ENCODE measurements at regions not wholly inside any gene's neighbourhood (a gene's known extent, or its start where the extent isn't known, plus 50 kb on each side); places are given as distances from the start of the nearest gene placed in this dataset.
"Not testable (repeated sequence)": the region's sequence is repeated elsewhere in the genome, so short reads cannot be mapped to it uniquely, and the experiment has no call there.

DNA sequence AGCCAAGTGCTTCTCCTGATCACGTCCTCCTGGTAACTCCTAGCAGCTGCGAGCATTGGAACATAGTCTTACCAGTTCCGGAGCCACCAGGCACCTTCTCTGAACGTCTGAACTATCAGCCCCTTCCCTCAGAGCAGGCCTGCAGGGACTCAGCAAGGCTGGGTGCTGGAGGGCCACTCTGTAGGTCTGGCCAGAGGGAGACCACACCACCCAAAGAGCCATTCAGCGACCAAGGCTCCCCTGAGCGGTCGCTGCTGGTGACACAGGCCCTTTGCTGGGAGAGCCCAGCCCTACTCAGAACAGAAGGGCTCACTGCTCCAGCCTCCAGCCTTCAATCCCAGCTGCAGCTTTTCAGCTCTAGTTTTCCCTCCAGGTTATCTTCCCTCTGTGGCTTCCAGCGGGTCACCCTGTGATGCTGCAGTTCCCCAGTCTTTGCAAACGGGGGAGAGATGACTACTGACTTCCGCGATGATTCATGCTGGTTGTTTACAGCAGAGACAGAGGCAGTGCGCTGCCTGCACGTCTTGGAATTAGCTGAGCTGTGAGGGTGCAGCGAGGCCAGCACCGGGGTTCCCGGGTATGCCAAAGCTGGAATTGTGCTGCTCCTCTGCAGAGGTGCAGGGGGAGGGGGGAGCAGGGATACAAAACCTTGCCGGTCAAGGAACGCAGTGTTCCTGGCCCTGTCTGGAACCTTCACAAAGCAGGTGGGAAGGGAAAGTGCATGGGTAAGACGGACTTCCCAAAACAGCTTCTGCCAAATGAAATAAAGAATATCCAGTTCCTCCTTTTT lies 161.4 kb downstream of the LY86 start:
- DNase-seq (ENCODE audit: low read depth), result no peak

DNA sequence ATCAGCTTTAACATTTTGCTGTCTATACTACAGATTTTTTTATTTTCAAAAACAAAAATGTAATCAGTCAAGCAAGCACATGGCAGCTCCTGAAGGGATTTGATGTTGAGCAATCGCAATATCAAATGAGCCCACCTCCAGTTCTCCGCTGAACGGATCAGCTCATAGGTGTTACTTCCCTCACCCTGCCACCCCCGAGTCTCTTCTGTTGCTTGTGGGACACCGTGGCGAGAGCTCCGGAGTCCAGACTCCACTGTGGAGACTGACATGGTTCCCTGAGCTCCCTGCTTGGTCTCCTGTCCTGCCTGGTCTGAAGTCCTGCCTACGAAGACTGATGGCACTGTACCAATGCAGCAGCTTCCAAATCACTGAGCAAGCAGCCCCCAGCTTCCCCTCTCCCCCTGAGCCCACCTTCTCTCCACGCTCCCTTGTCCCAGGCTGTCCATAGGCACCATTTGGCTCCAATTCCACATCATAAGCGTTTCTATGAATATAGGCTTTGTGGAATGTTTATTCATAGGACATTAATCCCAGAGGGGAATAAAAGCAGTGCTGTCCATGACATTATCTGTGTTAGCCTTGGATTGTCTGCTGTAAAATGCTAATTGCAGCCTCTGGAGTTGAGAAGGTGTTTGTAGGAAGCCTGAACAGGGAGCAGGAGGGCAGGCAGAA lies 162.2 kb downstream of the LY86 start:
- DNase-seq (ENCODE audit: low read depth), result no peak

DNA sequence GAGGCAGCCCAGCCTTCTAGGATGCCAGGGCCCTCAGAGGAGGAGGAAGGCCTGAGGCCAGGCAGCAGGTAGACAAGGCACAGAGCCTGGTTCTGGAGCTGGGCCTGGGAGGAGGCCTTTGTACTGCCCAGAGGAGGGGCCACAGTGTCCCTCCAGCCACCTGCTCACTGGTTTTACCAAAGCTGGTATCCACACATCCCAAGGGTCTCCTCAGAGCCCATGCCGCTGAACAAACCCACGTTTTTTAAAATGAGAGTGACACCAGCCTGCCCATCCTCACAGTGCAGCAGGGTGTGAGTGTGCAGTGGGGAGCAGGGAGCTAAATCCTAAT lies 162.7 kb downstream of the LY86 start:
- DNase-seq (ENCODE audit: low read depth), result no peak

DNA sequence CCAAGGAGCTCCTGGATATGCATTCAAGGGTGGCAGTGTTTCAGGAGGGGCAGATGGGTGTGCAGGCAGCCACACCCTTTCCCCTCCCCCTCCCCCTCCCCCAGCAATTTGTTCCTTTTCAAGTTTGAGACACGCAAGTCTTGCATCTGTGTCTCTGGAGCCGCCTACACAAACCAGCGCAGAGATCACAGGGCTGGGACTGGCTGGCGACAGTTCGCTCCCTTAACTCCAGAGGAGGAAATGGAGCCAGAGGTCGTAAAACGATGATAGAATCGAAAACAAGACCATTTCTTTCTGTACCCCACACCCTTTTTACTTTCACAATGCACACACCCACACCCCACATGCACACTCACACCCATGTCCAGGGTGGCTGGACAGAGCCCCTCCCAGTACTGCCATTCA lies 163.1 kb downstream of the LY86 start:
- no peak for DNase-seq (ENCODE audit: low read depth)

DNA sequence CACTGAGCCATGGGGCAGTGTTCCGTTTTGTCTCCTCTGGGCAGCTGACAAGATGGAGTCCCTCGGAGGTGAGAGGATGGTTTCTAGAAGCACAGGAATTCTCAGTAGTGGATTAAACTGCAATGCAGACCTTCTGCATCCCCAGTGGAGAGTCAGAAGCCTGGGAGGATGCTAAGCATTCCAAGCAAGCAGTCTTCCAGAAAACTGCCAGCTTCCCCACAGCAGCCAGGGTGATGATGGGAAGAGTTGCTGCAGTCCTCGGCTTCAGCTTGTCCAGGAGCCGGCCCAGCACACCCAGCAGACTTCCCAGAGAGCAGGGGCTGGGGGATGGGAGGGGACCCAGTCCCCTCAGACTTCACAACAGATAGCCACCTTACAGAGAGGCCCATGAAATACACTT lies 163.6 kb downstream of the LY86 start:
- no peak for DNase-seq (ENCODE audit: low read depth)

DNA sequence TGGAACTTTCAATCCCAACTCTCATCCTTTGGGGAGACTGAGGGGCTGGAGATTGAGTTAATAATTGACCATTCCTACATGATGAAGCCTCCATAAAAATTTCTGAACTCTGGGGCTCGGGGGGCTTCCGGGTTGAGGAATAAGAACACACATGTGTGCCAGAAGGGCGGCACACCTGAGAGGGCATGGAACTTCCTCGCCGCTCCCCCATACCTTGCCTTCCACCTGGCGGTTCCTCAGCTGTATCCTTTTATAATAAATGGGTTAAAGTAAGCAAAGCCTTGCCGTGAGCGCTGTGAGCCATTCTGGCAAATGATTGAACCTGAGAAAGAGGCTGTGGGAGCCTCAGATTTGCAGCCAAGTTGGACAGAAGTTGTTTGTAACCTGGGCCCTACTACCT lies 164.8 kb downstream of the LY86 start:
- DNase-seq (ENCODE audit: low read depth), result no peak

DNA sequence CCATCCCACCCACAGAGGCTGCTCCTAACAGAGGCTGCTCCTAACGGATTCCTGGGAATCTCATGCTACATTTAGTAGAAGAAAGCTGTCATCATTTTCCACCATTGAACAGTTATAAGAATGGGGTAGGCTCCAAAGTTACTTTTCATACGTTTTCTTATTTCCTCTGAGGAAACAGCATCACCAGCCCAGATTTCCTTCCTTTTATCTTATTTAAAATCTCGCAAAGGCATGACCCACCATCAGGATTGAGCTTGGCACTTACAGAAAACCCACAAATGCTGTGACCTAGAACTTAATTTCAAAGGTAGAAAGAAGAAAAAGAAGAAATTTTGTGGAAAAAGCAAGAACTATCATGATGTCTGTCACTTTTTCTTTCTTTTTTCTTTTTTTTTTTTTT lies 168.0 kb downstream of the LY86 start:
- no peak for DNase-seq (ENCODE audit: low read depth)

DNA sequence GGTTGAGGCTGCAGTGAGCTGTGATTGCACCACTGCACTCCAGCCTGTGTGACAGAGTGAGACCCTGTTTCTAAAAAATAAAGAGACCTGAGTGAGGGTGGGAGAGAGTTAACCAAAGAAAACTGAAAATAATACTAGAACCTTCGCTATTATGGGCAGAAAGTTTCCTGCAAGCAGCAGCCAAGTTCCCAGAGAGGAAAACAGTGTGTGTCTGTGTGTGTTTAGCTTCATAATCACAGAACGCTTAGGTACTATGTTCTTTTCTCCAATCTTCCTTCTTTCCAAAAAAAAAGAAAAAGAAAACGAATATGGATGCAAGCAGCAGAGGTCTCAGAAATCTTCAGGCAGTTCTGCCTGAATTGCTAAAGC lies 170.0 kb downstream of the LY86 start:
- DNase-seq (ENCODE audit: low read depth), result no peak

DNA sequence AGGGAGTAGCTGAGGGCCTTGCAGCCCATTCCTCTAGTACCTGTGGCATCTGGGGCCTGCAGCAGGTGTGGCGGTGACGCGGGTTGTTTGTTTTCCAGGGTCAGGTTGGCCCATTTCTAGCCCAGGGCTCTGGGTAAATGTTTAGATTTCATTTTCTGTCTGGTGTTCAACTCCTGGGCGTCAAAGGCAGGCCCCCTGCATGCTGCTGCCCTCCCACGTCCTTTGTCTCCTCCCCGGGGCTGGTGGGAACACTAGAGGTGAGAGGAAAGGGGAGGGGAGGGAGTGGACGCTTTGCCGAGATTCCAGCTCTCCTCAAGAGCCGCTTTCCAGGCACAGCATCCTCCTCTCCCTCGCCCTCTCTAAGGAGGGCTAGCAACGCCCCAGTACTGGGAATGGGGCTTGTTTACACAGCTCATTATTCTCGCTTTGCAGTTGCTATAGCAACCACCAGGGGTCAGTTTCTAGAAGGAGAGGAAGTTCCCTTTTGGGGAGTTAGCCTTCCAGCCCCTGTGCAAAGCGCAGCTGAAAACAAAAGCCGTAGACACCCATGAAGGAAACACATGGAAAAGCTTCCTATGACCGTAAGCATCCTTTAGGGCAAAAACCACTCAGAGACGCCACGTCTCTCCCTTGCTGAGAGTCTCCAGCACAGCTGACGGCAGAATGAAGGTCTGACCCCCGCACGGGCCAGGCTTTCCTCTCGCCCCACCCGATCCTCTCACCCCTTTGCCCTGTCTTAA lies 170.6 kb downstream of the LY86 start:
- DNase-seq (ENCODE audit: low read depth), result no peak

DNA sequence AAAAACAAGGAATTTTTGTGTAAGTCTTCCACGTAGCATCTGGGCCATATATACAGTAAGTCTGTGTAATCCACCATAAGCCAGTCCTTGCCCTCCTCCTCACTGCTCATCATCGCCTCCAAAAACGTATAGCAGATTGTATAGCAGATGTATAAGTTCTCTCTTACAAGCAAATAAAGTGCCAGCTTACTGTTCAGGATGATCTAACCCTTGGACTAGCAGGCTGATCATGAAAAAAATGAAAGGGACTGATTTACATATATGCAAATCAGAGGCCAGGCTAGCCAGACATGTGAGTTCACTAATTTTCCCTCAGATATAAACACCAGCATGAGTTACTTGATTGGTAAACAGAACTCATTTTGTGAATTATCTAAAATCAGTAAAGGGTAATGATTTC lies 171.5 kb downstream of the LY86 start:
- DNase-seq (ENCODE audit: low read depth), result no peak

DNA sequence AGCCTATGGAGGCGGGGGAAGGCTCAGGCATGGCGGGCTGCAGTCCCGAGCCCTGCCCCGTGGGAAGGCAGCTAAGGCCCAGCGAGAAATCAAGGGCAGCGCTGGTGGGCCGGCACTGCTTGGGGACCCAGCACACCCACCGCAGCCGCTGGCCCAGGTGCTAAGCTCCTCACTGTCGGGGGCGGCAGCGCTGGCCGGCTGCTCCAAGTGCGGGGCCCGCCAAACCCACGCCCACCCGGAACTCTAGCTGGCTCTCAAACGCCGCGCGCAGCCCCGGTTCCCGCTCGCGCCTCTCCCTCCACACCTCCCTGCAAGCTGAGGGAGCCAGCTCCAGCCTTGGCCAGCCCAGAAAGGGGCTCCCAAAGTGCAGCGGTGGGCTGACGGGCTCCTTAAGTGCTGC lies 174.0 kb downstream of the LY86 start:
- not testable (repeated sequence) for DNase-seq (ENCODE audit: low read depth)

DNA sequence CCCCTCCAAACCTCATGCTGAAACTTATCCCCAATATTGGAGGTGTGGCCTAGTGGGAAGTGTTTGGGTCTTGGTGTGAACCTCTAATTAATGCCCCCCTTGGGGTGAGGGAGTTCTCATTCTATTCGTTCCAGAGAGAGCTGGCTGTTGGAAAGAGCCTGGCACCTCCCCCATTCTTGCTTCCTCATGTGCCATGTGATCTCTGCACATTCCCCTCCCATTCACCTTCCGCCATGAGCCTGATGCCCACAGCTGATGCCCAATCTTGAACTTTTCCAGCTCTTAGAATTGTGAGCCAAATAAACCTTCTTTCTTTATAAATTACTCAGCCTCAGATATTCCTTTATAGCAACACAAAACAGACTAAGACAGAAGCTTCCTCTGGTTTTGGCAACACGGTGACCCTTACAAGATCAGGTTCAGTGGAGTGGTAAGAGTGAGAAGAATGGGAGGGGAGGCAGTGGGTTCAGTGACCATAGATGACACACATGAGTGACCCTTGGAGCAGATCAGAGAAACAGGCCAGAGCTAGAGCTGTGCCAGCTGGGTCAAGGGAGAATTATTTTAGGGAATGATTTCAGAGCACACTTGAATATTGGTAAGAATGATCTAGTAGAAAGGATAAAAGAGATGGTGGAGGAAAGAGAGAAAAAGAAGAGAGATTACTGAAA lies 176.4 kb downstream of the LY86 start:
- DNase-seq (ENCODE audit: low read depth), result no peak

DNA sequence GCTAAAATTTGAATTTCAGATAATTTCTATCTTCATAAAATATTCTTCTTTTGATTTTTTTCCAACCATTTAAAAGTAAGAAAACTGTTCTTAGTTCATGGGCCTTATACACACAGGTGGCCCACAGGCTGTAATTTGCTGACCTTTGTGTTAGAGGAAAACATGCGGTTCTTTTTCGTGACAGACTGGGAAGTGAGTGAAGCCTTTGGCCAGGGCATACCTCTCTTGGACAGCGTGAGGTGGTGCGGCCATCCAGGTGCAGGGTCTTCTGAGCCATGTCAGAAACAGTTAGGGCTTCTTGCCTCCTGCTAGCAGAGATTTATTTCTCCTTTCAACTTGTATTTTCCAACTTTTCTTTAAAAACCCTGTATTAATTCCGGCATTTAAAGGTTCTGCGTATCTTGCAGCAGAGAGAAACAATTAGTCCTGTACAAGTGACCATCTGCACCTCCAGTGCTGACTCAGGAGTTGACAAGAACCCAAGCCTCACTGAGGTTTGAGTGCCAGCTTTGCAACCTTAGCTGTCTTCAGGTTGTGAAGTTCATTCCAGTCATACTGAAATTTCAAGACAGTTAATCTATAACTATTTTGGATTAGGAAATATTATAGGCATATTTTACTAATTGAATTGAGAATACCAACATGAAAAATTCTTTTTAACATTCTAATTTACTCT lies 177.8 kb downstream of the LY86 start:
- no peak for DNase-seq (ENCODE audit: low read depth)

DNA sequence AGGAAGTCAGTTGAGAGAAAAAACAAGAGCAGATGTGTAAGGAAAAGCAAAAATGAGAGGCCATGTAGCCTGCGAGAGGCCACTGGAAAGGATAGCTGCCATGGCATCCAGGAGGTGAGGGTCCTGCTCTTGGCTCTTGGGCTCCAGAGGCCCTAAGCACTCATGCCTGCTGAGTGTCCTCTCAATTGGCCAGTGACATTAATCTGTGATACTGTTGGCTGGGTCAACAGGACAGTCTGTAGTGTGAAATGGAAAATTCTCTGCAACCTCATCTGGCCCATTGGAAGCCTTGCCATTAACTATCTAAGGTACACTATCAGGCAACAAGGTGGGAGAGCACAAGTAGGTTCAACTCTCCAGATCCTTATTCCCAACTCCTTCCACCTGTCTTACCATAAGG lies 180.9 kb downstream of the LY86 start:
- no peak for DNase-seq (ENCODE audit: low read depth)

DNA sequence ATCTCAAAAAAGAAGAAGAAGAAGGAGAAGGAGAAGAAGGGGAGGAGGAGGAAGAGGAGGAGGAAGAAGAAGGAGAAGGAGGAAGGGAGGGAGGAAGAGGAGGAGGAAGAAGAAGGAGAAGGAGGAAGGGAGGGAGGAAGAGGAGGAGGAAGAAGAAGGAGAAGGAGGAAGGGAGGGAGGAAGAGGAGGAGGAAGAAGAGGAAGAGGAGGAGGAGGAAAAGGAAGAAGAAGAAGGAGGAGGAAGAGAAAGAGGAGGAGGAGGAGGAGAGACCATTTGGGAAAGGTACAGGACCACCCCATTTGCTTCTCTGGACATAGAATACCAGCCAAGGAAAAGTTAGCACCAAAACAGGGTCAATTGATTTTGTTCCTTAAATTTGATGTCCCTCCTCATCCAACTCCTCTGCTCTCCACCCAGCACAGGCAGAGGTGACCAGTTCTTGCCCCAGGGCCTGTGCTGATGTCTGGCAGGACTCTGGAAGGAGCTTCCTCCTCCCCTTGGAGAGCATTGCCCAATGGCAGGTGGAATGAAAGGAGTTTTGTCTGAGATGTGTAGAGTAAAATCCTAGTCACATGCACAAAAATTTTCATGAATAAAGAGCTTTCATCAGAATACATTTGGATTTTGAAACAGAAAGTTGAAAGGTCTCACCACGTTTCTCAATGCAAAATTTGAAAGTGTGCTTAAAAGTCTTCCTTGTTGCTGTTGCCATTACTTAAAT lies 182.9 kb downstream of the LY86 start:
- DNase-seq (ENCODE audit: low read depth), result no peak

DNA sequence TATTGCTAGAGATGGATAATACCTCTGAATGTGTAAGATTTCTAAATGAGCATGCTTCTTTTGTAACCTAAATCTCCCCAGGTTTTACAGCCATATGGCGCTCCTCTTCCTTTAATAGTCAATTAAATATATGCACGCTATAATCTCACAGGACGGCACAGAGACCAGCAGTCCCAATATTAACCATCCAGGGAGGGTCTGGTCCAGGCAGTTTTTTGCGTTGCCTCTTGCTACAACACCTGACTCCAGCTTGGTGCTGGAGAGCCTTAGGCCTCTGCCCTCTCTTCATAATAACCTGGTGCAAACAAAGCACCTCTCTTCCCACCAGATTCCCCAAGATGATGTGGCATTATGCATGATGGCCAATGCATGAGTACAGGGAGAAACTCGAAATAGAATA lies 183.4 kb downstream of the LY86 start:
- no peak for DNase-seq (ENCODE audit: low read depth)

DNA sequence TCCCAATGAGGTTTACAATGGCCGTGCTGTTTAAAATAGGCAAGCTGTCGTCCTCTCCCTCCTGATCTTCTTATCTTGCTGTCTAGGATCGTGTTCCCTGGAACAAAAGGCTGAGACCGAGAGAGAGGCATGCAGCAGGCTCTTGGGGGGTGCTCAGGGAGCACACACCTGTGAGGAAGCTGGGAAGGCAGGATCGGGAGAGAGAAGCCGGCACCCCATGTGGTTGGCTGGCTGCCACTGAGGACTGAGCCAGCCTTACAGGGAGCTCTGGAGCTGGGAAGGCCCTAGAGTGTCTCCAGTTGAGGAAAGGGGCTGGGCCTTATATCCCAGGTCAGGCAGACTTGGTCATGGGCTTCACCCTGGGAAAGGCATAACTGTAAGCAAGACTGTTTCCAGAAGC lies 184.2 kb downstream of the LY86 start:
- no peak for DNase-seq (ENCODE audit: low read depth)

DNA sequence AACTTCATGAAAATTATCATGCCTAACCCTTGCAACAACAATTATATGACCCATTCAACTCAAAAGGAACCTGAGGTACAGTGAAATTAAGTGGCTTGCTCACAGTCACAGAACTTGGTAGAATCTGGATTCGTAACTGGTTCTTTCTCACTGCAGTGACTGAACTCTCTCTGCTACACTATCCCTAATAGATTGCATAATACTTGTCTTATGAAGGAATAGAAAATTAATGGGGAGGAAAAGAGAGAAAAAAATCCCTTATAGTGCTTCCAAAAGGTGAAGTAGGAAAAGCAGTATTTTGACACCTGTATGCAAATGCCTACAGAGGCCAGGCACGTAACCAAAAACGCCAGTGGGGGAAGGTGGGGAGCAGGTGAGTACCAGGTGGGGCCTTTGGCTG lies 186.6 kb downstream of the LY86 start:
- no peak for DNase-seq (ENCODE audit: low read depth)

DNA sequence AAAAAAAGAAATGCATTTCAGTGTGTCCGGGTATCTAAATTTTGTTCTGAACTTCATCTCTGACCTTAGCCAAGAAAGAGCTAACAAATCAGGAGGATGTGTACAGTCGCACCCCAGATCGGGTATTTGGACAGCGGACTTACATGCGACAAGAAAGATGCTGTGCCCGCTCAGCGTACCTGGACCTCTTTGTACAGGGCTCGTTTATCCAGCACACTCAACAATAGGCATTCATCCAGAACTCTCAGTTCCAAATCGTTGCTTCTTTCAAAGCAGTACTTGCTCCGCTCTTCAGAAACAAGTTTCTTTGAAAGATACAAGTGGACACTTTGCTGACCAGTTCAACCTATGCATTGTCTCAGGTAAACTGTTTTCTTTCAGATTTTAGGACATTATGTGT lies 191.7 kb downstream of the LY86 start:
- DNase-seq (ENCODE audit: low read depth), result no peak

DNA sequence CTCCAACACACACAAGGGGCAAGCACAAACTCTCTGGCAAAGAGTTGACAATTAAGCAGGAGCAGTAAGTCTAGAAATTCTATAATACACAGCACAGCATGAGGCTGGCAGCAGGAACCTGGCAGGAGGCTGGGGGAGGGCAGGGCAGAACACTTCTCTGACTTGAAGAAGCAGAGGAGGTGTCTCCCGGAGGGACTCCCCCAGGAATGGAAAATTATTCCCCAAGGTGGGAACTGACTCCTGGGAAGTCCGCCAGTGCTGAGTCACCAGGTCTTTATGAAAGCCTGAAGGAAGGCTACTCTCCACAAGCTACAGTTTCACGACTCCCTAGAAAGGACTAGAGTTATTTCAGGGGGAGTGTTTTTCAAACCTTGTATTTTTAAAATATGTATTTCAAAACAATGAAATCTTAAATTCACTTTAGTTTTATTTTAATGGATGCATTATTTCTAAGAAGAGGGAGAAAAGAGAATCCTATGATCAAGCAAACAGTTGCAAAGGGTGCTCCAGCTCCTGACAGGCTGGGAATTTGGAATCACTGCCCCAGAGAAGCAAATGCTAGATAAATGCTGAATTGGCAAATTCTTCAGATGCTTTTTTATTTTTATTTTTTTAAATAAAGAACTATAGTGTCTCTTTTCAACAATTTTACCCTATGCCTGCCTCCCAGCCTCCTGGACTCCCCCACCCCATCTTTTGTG lies 192.8 kb downstream of the LY86 start:
- DNase-seq (ENCODE audit: low read depth), result no peak

DNA sequence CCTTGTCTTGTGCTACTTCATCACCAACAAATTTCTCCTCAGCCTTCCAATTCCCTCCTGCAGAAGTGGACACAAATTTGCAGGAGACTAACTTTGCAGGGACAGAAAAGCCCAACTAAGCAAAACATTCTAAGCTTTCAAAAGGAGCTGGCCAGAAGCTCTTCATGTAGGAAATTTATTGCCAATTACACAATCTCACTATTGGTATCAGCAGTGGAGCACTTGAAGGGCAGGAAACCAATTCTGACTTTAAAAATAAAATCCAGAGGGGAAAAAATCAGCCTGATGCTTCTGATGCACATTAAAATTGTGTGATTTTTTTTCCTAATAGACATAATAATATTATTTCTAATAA lies 193.3 kb downstream of the LY86 start:
- DNase-seq (ENCODE audit: low read depth), result no peak

Data from stimulated activated CD8-positive, alpha-beta memory T cell treated with anti-CD3 and anti-CD28 coated beads, Interleukin-15, amount 100 ng/mL, for 24 hours (primary cell).